ENCODE measurements at regions not wholly inside any gene's neighbourhood (a gene's known extent, or its start where the extent isn't known, plus 50 kb on each side); places are given as distances from the start of the nearest gene placed in this dataset.

GRCh38 chr5:6250121-6250520, 128.2 kb downstream of the MED10 start:
- Histone ChIP-seq H3K14ac (ENCODE audit: insufficient read length) (no peak overlapping the region), H3K36me3 (ENCODE audit: control insufficient read depth in 2 of 4, insufficient read depth in 4 of 4, low read length in 3 of 4) (no peaks in the 10 kb centered on the region), H3K27me3 (replicated peaks in 1 of 4; ENCODE audit: control insufficient read depth in 3 of 4, extremely low read depth in 1 of 4, insufficient read depth in 3 of 4, low read length in 3 of 4) (no peaks in the 10 kb centered on the region), H4K20me1 (replicated peaks in 1 of 2; ENCODE audit: control insufficient read depth in 1 of 2, insufficient read depth in 2 of 2, low read length in 2 of 2) (no peaks in the 10 kb centered on the region), H3K27ac (ENCODE audit: low read depth, low read length) (no peak overlapping the region), H2BK15ac (ENCODE audit: low read length) (no peak overlapping the region), H3K23ac (ENCODE audit: insufficient read length) (no peak overlapping the region), H3K4me3 (ENCODE audit: extremely low read depth in 1 of 4, insufficient read depth in 2 of 4, low read depth in 3 of 4, low read length in 4 of 4) (no peak overlapping the region), H2BK12ac (ENCODE audit: low read depth, low read length) (no peak overlapping the region), H4K91ac (replicated peaks; ENCODE audit: insufficient read length, low read length) (no peak overlapping the region), H3K9me3 (ENCODE audit: insufficient read depth in 2 of 2, low read depth in 1 of 2, low read length in 1 of 2) (no peaks in the 10 kb centered on the region), H3K79me2 (ENCODE audit: control insufficient read depth in 1 of 2, insufficient read depth in 2 of 2, low read length in 2 of 2) (no peaks in the 10 kb centered on the region), H2BK5ac (ENCODE audit: low read depth, low read length) (no peak overlapping the region), H3K4ac (replicated peaks; ENCODE audit: insufficient read length, low read depth, low read length) (no peak overlapping the region), H3K4me2 (ENCODE audit: insufficient read depth in 1 of 2, low read depth in 2 of 2, low read length in 2 of 2) (no peak overlapping the region), H3K56ac (replicated peaks; ENCODE audit: insufficient read length, low read depth, low read length) (no peak overlapping the region), H3K9ac (replicated peaks in 1 of 4; ENCODE audit: extremely low read depth in 1 of 4, low read depth in 3 of 4, low read length in 3 of 4) (no peak overlapping the region), H2BK20ac (ENCODE audit: low read length) (no peak overlapping the region), H2AK5ac (ENCODE audit: low read depth, low read length) (no peak overlapping the region), H4K8ac (ENCODE audit: extremely low read depth, insufficient read depth, low read length) (no peak overlapping the region), H3K4me1 (replicated peaks in 1 of 4; ENCODE audit: control insufficient read depth in 3 of 4, insufficient read depth in 4 of 4, low read length in 3 of 4) (peaks cover 0 to 4% (median 0%) of the 10 kb centered on the region in 4 experiments; a peak in 1 of 7 replicates), H4K5ac (ENCODE audit: insufficient read length, low read depth, low read length) (no peak overlapping the region), H2AFZ (ENCODE audit: low read length) (no peak overlapping the region), H2BK120ac (replicated peaks; ENCODE audit: low read depth, low read length) (no peak overlapping the region), H3K18ac (ENCODE audit: extremely low read depth, low read length) (no peak overlapping the region), H3K23me2 (ENCODE audit: low read depth, low read length) (no peaks in the 10 kb centered on the region), H3K79me1 (ENCODE audit: low read depth, low read length) (no peaks in the 10 kb centered on the region)
- ChIA-PET CTCF (ENCODE audit: partially characterized antibody) (no interaction called here), POLR2A (ENCODE audit: partially characterized antibody) (no interaction called here)
- 85% methylated on average over 7 of the region's 7 CpGs; no CpG with 5 or more reads in 1 of the 2 experiments for WGBS, 2 experiments (ENCODE audit: extremely low coverage in 1 of 2, insufficient coverage in 1 of 2, insufficient read length in 1 of 2, insufficient replicate concordance in 2 of 2, low coverage in 1 of 2, low lambda C conversion rate in 2 of 2, missing lambda C conversion rate in 1 of 2)
- FAIRE-seq (no peak), DNase-seq (ENCODE audit: low read depth in 1 of 2, low spot score in 2 of 2) (no peak)
- TF ChIP-seq, protein P1, sequence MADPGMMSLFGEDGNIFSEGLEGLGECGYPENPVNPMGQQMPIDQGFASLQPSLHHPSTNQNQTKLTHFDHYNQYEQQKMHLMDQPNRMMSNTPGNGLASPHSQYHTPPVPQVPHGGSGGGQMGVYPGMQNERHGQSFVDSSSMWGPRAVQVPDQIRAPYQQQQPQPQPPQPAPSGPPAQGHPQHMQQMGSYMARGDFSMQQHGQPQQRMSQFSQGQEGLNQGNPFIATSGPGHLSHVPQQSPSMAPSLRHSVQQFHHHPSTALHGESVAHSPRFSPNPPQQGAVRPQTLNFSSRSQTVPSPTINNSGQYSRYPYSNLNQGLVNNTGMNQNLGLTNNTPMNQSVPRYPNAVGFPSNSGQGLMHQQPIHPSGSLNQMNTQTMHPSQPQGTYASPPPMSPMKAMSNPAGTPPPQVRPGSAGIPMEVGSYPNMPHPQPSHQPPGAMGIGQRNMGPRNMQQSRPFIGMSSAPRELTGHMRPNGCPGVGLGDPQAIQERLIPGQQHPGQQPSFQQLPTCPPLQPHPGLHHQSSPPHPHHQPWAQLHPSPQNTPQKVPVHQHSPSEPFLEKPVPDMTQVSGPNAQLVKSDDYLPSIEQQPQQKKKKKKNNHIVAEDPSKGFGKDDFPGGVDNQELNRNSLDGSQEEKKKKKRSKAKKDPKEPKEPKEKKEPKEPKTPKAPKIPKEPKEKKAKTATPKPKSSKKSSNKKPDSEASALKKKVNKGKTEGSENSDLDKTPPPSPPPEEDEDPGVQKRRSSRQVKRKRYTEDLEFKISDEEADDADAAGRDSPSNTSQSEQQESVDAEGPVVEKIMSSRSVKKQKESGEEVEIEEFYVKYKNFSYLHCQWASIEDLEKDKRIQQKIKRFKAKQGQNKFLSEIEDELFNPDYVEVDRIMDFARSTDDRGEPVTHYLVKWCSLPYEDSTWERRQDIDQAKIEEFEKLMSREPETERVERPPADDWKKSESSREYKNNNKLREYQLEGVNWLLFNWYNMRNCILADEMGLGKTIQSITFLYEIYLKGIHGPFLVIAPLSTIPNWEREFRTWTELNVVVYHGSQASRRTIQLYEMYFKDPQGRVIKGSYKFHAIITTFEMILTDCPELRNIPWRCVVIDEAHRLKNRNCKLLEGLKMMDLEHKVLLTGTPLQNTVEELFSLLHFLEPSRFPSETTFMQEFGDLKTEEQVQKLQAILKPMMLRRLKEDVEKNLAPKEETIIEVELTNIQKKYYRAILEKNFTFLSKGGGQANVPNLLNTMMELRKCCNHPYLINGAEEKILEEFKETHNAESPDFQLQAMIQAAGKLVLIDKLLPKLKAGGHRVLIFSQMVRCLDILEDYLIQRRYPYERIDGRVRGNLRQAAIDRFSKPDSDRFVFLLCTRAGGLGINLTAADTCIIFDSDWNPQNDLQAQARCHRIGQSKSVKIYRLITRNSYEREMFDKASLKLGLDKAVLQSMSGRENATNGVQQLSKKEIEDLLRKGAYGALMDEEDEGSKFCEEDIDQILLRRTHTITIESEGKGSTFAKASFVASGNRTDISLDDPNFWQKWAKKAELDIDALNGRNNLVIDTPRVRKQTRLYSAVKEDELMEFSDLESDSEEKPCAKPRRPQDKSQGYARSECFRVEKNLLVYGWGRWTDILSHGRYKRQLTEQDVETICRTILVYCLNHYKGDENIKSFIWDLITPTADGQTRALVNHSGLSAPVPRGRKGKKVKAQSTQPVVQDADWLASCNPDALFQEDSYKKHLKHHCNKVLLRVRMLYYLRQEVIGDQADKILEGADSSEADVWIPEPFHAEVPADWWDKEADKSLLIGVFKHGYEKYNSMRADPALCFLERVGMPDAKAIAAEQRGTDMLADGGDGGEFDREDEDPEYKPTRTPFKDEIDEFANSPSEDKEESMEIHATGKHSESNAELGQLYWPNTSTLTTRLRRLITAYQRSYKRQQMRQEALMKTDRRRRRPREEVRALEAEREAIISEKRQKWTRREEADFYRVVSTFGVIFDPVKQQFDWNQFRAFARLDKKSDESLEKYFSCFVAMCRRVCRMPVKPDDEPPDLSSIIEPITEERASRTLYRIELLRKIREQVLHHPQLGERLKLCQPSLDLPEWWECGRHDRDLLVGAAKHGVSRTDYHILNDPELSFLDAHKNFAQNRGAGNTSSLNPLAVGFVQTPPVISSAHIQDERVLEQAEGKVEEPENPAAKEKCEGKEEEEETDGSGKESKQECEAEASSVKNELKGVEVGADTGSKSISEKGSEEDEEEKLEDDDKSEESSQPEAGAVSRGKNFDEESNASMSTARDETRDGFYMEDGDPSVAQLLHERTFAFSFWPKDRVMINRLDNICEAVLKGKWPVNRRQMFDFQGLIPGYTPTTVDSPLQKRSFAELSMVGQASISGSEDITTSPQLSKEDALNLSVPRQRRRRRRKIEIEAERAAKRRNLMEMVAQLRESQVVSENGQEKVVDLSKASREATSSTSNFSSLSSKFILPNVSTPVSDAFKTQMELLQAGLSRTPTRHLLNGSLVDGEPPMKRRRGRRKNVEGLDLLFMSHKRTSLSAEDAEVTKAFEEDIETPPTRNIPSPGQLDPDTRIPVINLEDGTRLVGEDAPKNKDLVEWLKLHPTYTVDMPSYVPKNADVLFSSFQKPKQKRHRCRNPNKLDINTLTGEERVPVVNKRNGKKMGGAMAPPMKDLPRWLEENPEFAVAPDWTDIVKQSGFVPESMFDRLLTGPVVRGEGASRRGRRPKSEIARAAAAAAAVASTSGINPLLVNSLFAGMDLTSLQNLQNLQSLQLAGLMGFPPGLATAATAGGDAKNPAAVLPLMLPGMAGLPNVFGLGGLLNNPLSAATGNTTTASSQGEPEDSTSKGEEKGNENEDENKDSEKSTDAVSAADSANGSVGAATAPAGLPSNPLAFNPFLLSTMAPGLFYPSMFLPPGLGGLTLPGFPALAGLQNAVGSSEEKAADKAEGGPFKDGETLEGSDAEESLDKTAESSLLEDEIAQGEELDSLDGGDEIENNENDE (IDR thresholded peaks at IDR 0.05; ENCODE audit: insufficient replicate concordance, low read length): no peak

Data from H1 (cell line).